ENCODE measurements at regions not wholly inside any gene's neighbourhood (a gene's known extent, or its start where the extent isn't known, plus 50 kb on each side); places are given as distances from the start of the nearest gene placed in this dataset.

- TF ChIP-seq CTCF (IDR thresholded peaks at IDR 0.05; ENCODE audit: insufficient read depth, low read depth, low read length, missing control alignments), result no peak
- peak; percentile 28 for DNase-seq (ENCODE audit: low read depth)
- H3K4me3 ChIP-seq (ENCODE audit: low read length), result no peak overlapping the region
These were observed 55.5 kb upstream of the DLX4 start for GRCh38 chr17:49913226-49914095.

GRCh38 chr17:49914096-49914490, 54.9 kb upstream of the DLX4 start:
- H3K4me3 ChIP-seq (ENCODE audit: low read length), result no peak overlapping the region
- no peak for DNase-seq (ENCODE audit: low read depth)
- no peak for TF ChIP-seq CTCF (IDR thresholded peaks at IDR 0.05; ENCODE audit: insufficient read depth, low read depth, low read length, missing control alignments)

- no peak for TF ChIP-seq CTCF (IDR thresholded peaks at IDR 0.05; ENCODE audit: insufficient read depth, low read depth, low read length, missing control alignments)
- no peak overlapping the region for H3K4me3 ChIP-seq (ENCODE audit: low read length)
- DNase-seq (ENCODE audit: low read depth), result no peak
These were observed 54.3 kb upstream of the DLX4 start for GRCh38 chr17:49914664-49915063.

- no peak for DNase-seq (ENCODE audit: low read depth)
- no peak for TF ChIP-seq CTCF (IDR thresholded peaks at IDR 0.05; ENCODE audit: insufficient read depth, low read depth, low read length, missing control alignments)
These were observed 53.7 kb upstream of the DLX4 start for GRCh38 chr17:49915260-49915659.

GRCh38 chr17:49915670-49916069, 53.3 kb upstream of the DLX4 start:
- no peak for TF ChIP-seq CTCF (IDR thresholded peaks at IDR 0.05; ENCODE audit: insufficient read depth, low read depth, low read length, missing control alignments)
- H3K4me3 ChIP-seq (ENCODE audit: low read length), result no peak overlapping the region
- no peak for DNase-seq (ENCODE audit: low read depth)

More at GRCh38 chr17:49915260-49915659, 53.7 kb upstream of the DLX4 start:
- no peak overlapping the region for H3K4me3 ChIP-seq (ENCODE audit: low read length)

- DNase-seq (ENCODE audit: low read depth), result no peak
- no peak overlapping the region for H3K4me3 ChIP-seq (ENCODE audit: low read length)
- TF ChIP-seq CTCF (IDR thresholded peaks at IDR 0.05; ENCODE audit: insufficient read depth, low read depth, low read length, missing control alignments), result no peak
These were observed 52.0 kb upstream of the DLX4 start for GRCh38 chr17:49916854-49917515.

All from epithelial cell of esophagus (primary cell).